HCT116 (cell line): ENCODE measurements at regions not wholly inside any gene's neighbourhood (a gene's known extent, or its start where the extent isn't known, plus 50 kb on each side); places are given as distances from the start of the nearest gene placed in this dataset.

Experiments
- POLR2A ChIP-seq: IDR thresholded peaks from 2 replicates; pipeline ENCODE4 v1.7.0; 2011; ENCODE audit warnings: borderline replicate concordance; ENCODE audit not compliant: insufficient read depth, insufficient read length; ENCODE audit errors: extremely low read depth
- SRF ChIP-seq: IDR thresholded peaks from 2 replicates; pipeline ENCODE4 v1.6.1; 2012; ENCODE audit warnings: low read depth
- TF ChIP-seq, protein P1 (sequence below), 3 experiments: fragments of 200-600 bp in 1 of 3; sonication (generic) in 1 of 3; IDR thresholded peaks in 2 of 3; conservative IDR thresholded peaks in 1 of 3; 2 replicates each; pipeline ENCODE4 v1.5.1; 2012 to 2017; ENCODE audit warnings: low read depth in 2 of 3, low read length in 2 of 3, antibody characterized with exemption in 1 of 3, borderline replicate concordance in 1 of 3, control low read depth in 1 of 3, mild to moderate bottlenecking in 1 of 3, mixed read lengths in 1 of 3, mixed run types in 1 of 3, moderate library complexity in 1 of 3; ENCODE audit not compliant: insufficient read depth in 1 of 3
- TF ChIP-seq, protein P2 (sequence below): IDR thresholded peaks from 2 replicates; pipeline ENCODE4 v1.6.1; 2012; ENCODE audit warnings: low read depth

DNA sequence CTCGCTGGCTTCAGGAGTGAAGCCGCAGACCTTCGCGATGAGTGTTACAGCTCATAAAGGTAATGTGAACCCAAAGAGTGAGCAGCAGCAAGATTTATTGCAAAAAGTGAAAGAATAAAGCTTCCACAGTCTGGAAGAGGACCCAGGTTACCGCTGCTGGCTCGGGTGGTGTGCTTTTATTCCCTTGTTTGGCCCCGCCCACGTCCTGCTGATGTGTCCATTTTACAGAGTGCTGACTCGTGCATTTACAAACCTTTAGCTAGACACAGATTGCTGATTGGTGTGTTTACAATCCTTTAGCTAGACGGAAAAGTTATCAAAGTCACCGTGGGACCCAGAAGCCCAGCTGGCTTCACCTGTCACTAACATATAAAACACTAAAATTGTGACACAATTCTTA, 1464.5 kb downstream of the ZPLD1 start:
- TF ChIP-seq, protein P1, sequence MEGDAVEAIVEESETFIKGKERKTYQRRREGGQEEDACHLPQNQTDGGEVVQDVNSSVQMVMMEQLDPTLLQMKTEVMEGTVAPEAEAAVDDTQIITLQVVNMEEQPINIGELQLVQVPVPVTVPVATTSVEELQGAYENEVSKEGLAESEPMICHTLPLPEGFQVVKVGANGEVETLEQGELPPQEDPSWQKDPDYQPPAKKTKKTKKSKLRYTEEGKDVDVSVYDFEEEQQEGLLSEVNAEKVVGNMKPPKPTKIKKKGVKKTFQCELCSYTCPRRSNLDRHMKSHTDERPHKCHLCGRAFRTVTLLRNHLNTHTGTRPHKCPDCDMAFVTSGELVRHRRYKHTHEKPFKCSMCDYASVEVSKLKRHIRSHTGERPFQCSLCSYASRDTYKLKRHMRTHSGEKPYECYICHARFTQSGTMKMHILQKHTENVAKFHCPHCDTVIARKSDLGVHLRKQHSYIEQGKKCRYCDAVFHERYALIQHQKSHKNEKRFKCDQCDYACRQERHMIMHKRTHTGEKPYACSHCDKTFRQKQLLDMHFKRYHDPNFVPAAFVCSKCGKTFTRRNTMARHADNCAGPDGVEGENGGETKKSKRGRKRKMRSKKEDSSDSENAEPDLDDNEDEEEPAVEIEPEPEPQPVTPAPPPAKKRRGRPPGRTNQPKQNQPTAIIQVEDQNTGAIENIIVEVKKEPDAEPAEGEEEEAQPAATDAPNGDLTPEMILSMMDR (IDR thresholded peaks at IDR 0.05 in 2 of 3, conservative IDR thresholded peaks at IDR 0.05 in 1 of 3; ENCODE audit: borderline replicate concordance in 1 of 3, insufficient read depth in 1 of 3, low read depth in 2 of 3, low read length in 2 of 3) = no peak
- TF ChIP-seq SRF (no peak), POLR2A (no peak)
- TF ChIP-seq, protein P2, sequence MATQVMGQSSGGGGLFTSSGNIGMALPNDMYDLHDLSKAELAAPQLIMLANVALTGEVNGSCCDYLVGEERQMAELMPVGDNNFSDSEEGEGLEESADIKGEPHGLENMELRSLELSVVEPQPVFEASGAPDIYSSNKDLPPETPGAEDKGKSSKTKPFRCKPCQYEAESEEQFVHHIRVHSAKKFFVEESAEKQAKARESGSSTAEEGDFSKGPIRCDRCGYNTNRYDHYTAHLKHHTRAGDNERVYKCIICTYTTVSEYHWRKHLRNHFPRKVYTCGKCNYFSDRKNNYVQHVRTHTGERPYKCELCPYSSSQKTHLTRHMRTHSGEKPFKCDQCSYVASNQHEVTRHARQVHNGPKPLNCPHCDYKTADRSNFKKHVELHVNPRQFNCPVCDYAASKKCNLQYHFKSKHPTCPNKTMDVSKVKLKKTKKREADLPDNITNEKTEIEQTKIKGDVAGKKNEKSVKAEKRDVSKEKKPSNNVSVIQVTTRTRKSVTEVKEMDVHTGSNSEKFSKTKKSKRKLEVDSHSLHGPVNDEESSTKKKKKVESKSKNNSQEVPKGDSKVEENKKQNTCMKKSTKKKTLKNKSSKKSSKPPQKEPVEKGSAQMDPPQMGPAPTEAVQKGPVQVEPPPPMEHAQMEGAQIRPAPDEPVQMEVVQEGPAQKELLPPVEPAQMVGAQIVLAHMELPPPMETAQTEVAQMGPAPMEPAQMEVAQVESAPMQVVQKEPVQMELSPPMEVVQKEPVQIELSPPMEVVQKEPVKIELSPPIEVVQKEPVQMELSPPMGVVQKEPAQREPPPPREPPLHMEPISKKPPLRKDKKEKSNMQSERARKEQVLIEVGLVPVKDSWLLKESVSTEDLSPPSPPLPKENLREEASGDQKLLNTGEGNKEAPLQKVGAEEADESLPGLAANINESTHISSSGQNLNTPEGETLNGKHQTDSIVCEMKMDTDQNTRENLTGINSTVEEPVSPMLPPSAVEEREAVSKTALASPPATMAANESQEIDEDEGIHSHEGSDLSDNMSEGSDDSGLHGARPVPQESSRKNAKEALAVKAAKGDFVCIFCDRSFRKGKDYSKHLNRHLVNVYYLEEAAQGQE = no peak
